Stimulated activated naive CD8-positive, alpha-beta T cell treated with anti-CD3 and anti-CD28 coated beads, Interleukin-15, Interleukin-2, amounts not matched to agents 100 ng/mL and 50 ng/mL, for 24 hours (primary cell): ENCODE measurements at regions not wholly inside any gene's neighbourhood (a gene's known extent, or its start where the extent isn't known, plus 50 kb on each side); places are given as distances from the start of the nearest gene placed in this dataset.

Experiments
- H3K27ac Mint-ChIP-seq: one replicate; pipeline ENCODE4 v1.8.0; 2021; ENCODE audit warnings: mild to moderate bottlenecking, mixed read lengths
- H3K27me3 Mint-ChIP-seq: one replicate; pipeline ENCODE4 v1.8.0; 2021; ENCODE audit warnings: mixed read lengths
- H3K36me3 Mint-ChIP-seq: one replicate; pipeline ENCODE4 v1.8.0; 2021; ENCODE audit warnings: low read depth, mixed read lengths
- H3K4me1 Mint-ChIP-seq: one replicate; pipeline ENCODE4 v1.8.0; 2021; ENCODE audit warnings: low read depth, mixed read lengths
- H3K4me3 Mint-ChIP-seq: one replicate; pipeline ENCODE4 v1.8.0; 2021; ENCODE audit warnings: mild to moderate bottlenecking, mixed read lengths
- H3K9me3 Mint-ChIP-seq: one replicate; pipeline ENCODE4 v1.8.0; 2021; ENCODE audit warnings: mixed read lengths

DNA sequence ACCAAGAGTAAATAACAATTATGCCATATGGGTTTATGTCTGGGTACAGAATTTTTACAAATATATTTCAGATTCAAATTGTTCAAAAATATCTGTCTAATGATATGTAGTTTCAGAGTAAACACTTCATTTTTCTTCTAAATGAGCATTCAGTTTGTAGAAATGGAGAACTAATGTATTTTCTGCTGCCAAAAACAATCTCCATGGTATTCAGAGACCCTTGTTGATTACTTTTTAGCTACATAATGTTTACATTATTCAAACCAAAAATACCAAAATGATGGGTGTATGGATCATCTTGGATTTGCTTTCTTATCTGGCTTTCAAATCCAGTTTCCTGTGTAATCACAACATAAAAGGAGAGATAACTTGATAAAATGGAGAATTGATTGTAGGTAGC, 576.0 kb upstream of the CDH4 start:
- no peak overlapping the region for H3K27ac Mint-ChIP-seq

DNA sequence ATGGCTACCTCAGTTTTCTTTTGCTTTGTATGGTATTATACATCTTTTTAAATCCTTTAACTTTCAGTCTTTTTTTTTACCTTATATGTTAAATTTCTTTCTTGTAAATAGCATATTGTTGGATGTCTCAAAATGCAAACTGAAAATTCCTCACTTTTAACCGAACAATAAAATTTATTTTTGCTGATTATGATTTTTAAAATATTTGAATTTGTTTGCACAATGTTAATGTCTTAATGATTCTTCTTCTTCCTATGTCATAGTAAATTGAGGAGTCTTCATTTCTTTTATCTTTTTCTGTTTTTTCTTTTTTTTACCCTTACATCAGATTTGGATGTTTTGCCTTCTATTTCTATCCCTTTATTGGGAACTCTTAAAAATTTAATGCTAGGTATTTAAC, 574.2 kb upstream of the CDH4 start:
- Mint-ChIP-seq H3K4me3 (no peak overlapping the region), H3K27me3 (no peaks in the 10 kb centered on the region), H3K36me3 (no peaks in the 10 kb centered on the region), H3K4me1 (no peaks in the 10 kb centered on the region), H3K9me3 (peaks cover 6% of the 10 kb centered on the region), H3K27ac (no peak overlapping the region)

More for the DNA sequence above, 576.0 kb upstream of the CDH4 start:
- no peaks in the 10 kb centered on the region for H3K9me3 Mint-ChIP-seq
- no peak overlapping the region for H3K4me3 Mint-ChIP-seq
- no peaks in the 10 kb centered on the region for H3K4me1 Mint-ChIP-seq
- H3K36me3 Mint-ChIP-seq, result no peaks in the 10 kb centered on the region
- no peaks in the 10 kb centered on the region for H3K27me3 Mint-ChIP-seq

DNA sequence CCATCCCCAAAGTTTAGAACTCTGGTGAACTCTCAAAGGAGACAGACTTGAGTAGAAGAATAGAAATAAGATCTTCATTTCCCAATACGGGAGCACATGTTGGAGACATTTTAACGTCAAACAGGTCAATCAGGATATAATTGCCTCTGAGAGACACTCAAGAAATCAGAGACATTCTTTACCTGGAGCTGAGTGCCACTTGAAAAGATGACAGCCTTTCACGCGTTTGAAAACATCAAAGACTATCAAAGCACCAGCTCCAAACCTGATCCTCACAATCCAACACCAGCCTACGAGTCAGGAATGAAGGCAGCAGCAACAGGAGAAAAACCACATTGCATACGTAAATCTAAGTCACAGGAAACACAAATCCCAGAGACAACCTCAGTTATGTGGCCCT, 571.5 kb upstream of the CDH4 start:
- no peak overlapping the region for H3K4me3 Mint-ChIP-seq
- peaks cover 3% of the 10 kb centered on the region for H3K27me3 Mint-ChIP-seq
- peaks cover 6% of the 10 kb centered on the region for H3K9me3 Mint-ChIP-seq
- no peaks in the 10 kb centered on the region for H3K36me3 Mint-ChIP-seq
- H3K4me1 Mint-ChIP-seq, result no peaks in the 10 kb centered on the region
- H3K27ac Mint-ChIP-seq, result no peak overlapping the region

DNA sequence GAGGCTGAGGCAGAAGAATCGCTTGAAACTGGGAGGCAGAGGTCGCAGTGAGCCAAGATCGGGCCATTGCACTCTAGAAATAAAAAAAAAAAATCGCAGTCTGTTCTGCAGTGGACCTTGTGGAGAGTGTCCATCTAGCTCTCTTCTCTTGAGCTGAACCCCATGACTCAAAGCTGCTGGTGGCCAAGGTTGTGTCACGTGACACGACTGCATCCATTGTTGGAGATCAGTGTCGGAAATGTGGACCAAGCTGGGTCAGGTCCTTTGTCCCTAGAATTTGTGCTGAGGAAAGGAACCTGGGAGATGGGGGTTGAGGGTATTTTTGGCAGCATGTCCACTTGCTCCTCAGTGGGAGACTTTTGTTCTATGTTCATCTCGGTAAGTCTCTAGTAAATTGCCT, 564.8 kb upstream of the CDH4 start:
- H3K9me3 Mint-ChIP-seq, result no peaks in the 10 kb centered on the region
- no peak overlapping the region for H3K27ac Mint-ChIP-seq
- no peaks in the 10 kb centered on the region for H3K36me3 Mint-ChIP-seq
- no peak overlapping the region for H3K4me3 Mint-ChIP-seq
- no peaks in the 10 kb centered on the region for H3K4me1 Mint-ChIP-seq
- H3K27me3 Mint-ChIP-seq, result peaks cover 7% of the 10 kb centered on the region

DNA sequence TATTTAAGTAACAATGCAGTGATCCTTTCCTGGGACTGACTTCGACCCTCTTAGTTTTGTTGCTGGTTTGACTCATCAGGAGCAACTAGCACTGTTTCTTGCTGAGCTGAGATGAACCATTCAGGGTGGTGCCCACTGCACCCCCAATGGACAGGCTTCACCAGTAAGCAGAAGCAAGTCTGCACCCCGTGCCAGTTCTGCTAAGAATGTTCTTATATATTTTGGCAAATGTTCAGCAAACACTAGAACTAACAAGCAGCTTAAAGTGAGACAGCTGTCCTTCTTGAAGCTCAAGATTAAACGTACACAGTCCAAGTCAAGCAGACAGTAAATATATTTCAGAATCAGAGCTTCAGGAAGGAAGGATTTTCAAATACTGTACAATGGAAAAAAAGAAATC, 561.3 kb upstream of the CDH4 start:
- Mint-ChIP-seq H3K27me3 (peaks cover 14% of the 10 kb centered on the region), H3K9me3 (no peaks in the 10 kb centered on the region), H3K4me1 (no peaks in the 10 kb centered on the region), H3K27ac (no peak overlapping the region), H3K4me3 (no peak overlapping the region), H3K36me3 (no peaks in the 10 kb centered on the region)

DNA sequence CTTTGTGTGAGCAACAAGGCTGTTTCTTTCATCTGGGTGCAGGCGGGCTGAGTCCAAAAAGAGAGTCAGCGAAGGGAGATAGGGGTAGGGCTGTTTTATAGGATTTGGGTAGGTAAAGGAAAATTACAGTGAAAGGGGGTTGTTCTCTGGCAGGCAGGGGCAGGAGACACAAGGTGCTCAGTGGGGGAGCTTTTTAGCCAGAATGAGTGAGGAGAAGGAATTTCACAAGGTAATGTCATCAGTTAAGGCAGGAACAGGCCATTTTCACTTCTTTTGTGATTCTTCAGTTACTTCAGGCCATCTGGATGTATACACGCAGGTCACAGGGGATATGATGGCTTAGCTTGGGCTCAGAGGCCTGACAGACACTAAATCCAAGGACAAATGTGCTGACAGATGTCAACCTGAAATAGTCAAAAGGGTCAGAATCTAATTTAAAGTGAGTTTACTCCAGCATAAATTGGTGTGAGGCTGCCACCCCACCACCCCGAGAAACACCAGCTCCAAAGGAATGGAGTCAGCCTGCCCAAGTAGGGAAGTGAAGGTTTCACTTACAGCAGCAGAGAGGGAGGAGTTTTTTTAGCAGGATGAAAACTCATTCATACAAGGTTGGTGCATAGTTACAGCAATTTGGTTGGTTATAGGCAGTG, 560.0 kb upstream of the CDH4 start:
- Mint-ChIP-seq H3K36me3 (no peaks in the 10 kb centered on the region), H3K4me1 (no peaks in the 10 kb centered on the region), H3K27ac (no peak overlapping the region), H3K9me3 (no peaks in the 10 kb centered on the region), H3K27me3 (peaks cover 14% of the 10 kb centered on the region), H3K4me3 (no peak overlapping the region)

DNA sequence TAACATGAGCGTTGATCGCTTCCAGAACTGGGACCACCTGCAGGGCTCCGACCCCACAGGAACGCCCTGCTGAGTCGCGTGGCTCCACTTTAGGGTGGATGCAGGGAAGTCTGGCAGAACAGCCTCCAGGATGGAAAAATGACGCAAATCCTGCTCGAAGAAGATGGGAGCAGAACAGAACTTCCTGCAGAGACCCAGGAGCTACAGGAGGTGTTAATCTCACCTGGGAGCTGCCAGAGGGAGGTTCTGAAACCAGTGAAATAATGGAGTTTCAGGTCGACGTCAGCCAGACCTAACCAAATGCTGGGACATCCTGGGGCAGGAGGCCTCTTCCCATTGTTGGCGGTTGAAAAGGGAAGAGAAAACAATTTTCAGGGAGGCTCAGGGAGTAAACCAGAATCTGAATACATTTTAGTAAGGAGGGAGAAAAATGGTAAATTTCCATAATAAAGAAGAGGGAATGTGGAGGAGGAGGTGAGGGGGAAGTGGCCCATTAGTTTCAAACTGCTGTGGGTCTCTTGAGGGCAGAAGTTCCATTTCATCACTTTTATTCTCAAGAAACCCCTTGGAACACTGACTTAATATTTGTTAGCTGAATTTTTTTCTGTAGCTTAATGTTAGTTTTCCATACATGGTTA, 558.4 kb upstream of the CDH4 start:
- no peaks in the 10 kb centered on the region for H3K36me3 Mint-ChIP-seq
- H3K4me3 Mint-ChIP-seq, result no peak overlapping the region
- H3K9me3 Mint-ChIP-seq, result peaks cover 4% of the 10 kb centered on the region
- H3K27ac Mint-ChIP-seq, result no peak overlapping the region
- peaks cover 18% of the 10 kb centered on the region for H3K27me3 Mint-ChIP-seq
- no peaks in the 10 kb centered on the region for H3K4me1 Mint-ChIP-seq

DNA sequence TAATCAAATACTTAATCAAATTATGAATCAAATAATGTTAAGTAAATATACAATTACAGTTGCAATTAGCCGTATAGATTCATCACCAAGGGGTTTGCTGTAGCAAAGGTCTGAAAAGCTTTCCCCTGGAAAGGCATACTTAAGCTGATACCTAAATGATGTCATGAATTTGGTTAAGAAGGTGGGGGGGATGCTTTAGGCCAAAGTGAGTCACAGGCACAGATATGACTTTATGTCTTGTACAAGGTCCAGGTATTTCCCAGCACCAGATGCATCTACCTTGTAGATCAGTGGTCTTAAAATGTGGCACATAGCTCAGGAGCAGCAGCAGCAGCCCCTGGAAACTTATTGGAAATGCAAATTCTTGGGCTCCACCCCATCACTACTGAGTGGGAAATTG, 557.3 kb upstream of the CDH4 start:
- no peak overlapping the region for H3K4me3 Mint-ChIP-seq
- H3K27me3 Mint-ChIP-seq, result peaks cover 14% of the 10 kb centered on the region
- peaks cover 5% of the 10 kb centered on the region for H3K9me3 Mint-ChIP-seq
- no peaks in the 10 kb centered on the region for H3K4me1 Mint-ChIP-seq
- H3K36me3 Mint-ChIP-seq, result no peaks in the 10 kb centered on the region
- H3K27ac Mint-ChIP-seq, result no peak overlapping the region

DNA sequence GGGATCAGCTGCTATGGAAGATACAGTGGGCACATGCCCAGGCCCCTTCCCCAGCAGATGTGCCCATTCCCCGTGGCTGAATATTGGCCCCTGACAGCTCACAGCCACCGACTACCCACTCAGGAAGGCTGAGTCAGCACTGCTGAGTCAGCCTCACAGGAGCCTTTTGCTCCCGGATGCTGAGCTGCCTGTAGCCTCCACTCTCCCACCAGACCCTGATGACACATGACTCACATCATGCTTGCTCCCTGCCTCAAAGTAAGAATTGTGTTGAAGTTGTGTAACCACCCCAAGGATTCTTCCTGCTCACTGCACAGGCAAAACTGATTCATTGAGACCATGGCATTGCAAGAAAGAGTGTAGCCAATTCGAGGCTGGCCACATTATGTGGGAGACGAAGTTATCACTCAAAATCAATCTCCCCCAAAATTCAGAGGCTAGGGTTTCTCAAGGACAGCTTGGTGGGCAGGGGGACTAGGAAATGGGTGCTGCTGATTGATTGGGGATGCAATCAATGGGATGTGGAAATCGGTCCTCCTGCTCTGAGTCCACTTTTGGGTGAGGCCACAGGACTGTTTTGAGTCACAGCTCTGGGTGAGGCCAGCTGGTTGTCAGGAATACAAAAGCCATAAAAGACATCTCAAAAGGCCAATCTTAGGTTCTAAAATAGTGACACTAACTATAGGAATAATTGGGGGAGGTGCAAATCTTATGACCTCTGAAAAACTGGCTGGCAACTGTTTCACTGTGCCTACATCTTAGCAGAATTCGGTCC, 556.6 kb upstream of the CDH4 start:
- Mint-ChIP-seq H3K27me3 (peaks cover 14% of the 10 kb centered on the region), H3K4me1 (no peaks in the 10 kb centered on the region), H3K9me3 (peaks cover 5% of the 10 kb centered on the region), H3K27ac (no peak overlapping the region), H3K36me3 (no peaks in the 10 kb centered on the region), H3K4me3 (no peak overlapping the region)

DNA sequence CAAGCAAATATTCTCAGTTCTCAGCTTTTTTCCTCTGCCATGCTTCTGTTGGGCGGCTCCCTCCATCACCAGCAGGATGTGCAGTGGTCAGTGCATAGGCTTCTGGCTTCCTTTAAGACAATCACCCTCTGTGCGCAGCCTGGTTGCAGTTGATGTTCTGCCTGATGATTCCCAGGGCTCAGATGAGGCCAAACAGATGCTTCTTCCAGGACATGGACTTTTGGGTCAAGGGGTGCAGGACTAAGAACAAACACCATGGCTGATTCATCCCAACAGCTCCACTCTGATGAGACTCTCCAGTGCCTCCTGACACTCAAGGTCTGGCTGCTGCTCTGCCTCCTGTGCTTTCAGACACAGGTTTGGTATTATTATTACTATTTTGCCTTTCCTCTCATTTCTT, 554.8 kb upstream of the CDH4 start:
- Mint-ChIP-seq H3K4me3 (no peak overlapping the region), H3K27ac (no peak overlapping the region), H3K27me3 (peaks cover 14% of the 10 kb centered on the region), H3K4me1 (no peaks in the 10 kb centered on the region), H3K9me3 (peaks cover 5% of the 10 kb centered on the region), H3K36me3 (no peaks in the 10 kb centered on the region)

DNA sequence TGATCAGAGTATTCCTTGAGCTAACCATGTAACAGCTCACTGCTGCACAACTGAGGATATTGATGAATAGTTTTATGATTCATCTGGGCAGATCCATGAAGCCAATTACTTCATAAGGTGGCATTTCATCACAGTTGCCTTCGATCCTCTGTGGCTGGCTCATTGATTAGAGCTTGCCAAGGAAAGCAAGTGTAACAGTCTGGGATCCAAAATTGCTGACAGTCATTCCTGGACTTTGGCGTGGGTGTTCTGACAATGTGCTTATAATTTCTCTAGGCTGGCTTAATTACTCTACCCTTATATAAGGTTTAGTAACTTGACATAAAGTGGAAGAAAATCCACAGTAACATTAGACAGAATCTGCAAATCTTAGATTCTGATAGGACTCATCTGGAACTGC, 551.3 kb upstream of the CDH4 start:
- Mint-ChIP-seq H3K27me3 (peaks cover 10% of the 10 kb centered on the region), H3K36me3 (no peaks in the 10 kb centered on the region), H3K27ac (no peak overlapping the region), H3K4me3 (no peak overlapping the region), H3K4me1 (no peaks in the 10 kb centered on the region), H3K9me3 (peaks cover 5% of the 10 kb centered on the region)

DNA sequence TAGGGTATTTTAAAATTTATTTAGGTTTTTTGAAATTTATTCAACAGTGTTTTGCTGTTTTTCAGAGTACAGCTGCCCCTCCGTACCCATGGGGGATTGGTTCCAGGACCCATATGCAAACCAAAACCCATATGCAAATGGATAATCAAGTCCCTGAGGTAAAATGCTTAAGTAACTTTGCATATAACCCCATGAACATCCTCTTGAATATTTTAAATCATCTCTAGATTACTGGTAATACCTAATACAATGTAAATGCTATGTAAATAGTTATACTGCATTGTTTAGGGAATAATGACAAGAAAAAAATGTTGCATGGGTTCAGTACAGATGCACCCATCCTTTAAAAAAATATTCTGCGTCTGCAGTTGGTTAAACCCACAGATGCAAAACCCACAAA, 547.9 kb upstream of the CDH4 start:
- Mint-ChIP-seq H3K4me1 (no peaks in the 10 kb centered on the region), H3K27ac (no peak overlapping the region), H3K27me3 (peaks cover 7% of the 10 kb centered on the region), H3K4me3 (no peak overlapping the region), H3K9me3 (no peaks in the 10 kb centered on the region), H3K36me3 (no peaks in the 10 kb centered on the region)

DNA sequence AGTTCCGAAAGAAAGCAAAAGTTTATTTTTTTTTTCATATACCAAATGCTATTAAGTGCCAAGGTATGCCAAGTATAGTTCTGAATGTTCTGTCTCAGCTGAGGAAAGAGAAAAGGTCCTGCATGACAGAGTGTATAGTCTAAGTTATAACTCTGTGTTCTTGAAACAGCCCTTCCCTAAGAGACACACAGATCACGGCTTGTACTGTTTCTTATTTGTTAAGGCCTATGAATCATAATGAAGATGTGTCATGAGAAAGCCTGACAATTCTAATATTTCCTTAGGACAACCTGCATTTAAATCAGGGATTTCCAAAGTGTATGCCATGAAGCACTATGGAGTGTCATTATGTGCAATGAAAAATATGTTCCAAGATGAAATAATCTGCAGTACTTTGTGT, 538.7 kb upstream of the CDH4 start:
- Mint-ChIP-seq H3K27me3 (peaks cover 2% of the 10 kb centered on the region), H3K9me3 (no peaks in the 10 kb centered on the region), H3K4me3 (no peak overlapping the region), H3K4me1 (no peaks in the 10 kb centered on the region), H3K36me3 (no peaks in the 10 kb centered on the region), H3K27ac (no peak overlapping the region)

DNA sequence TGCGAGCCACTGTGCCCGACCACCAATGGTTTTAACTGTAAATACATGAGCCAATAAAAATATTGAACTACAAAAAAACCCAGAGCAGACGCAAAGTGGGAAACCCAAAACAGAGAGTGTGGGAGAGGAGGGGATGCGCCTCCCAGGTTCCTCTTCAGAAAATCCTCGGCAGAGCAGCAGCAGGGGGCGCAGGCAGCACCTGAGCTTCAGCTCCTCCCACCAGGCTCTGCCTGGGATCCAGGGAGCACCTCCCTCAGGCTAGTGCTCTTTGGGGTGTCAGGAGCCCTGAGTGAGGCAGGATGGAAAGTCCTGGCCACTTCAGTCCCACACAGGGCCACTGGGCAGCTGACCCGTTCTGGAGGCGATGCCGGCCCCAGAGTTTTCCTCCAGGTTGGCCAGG, 536.9 kb upstream of the CDH4 start:
- Mint-ChIP-seq H3K9me3 (no peaks in the 10 kb centered on the region), H3K4me1 (no peaks in the 10 kb centered on the region), H3K36me3 (no peaks in the 10 kb centered on the region), H3K4me3 (no peak overlapping the region), H3K27ac (no peak overlapping the region), H3K27me3 (peaks cover 8% of the 10 kb centered on the region)

DNA sequence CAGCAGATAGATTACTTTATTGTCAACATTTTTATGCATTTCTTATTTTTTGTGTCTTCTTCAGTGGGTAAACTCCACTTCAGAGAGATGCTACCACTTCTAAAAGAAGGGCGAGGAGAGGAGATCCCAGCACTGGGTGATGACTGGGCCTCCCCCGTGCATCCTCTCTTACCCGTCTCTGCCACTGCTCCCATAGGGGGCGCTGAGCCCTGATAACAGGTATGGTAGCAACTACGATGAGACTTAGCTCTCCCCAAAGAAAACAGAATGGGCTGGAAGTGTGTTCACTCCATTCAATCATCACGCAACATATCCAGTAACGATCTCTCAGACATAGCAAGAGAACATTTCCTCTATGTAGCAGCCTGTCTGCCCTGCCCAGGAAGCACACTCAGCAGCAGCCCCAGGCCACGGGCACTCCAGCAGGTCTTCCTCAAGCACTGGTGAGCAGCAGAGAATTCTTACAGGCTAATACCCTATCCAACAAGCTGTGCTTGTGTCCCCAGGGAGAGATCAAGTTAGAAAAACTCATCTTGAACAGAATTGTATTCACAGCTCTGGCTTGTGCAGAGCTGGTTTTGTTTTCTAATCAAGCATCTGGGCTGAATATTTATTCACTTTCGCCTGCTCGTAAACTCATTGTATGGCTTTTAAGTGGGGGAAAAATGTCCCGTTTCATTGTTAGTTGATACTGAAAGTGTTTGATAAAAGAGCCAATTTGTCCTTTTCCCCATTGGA, 533.1 kb upstream of the CDH4 start:
- H3K36me3 Mint-ChIP-seq, result no peaks in the 10 kb centered on the region
- H3K27ac Mint-ChIP-seq, result no peak overlapping the region
- no peak overlapping the region for H3K4me3 Mint-ChIP-seq
- H3K27me3 Mint-ChIP-seq, result peaks cover 14% of the 10 kb centered on the region
- H3K9me3 Mint-ChIP-seq, result no peaks in the 10 kb centered on the region
- no peaks in the 10 kb centered on the region for H3K4me1 Mint-ChIP-seq
